OCI-LY7 (cell line): ENCODE measurements at regions not wholly inside any gene's neighbourhood (a gene's known extent, or its start where the extent isn't known, plus 50 kb on each side); places are given as distances from the start of the nearest gene placed in this dataset.

ENCODE experiments used
- BruUV-seq: library from RNA; stranded (reverse); fragments of 400-500 nt; replicated peaks from 2 replicates; lab custom pipeline; 2021; lab: Mats Ljungman, UMichigan
- CTCF ChIA-PET: fragments of 300-600 bp; sonication (Branson Sonifier 250); formaldehyde crosslinking; loops from one replicate; lab custom pipeline; 2022; ENCODE audit warnings: antibody characterized with exemption; ENCODE audit not compliant: unreplicated experiment; lab: Charles Lee
- POLR2A ChIA-PET: fragments of 300-600 bp; sonication (Branson Sonifier 250); formaldehyde crosslinking; loops from one replicate; lab custom pipeline; 2022; ENCODE audit warnings: antibody characterized with exemption; lab: Charles Lee
- DNase-seq: peaks from one replicate; pipeline ENCODE4 v3.0.0-alpha.2; 2015; ENCODE audit warnings: low spot score
- H2AFZ ChIP-seq: fragments of 200-600 bp; sonication (generic), shearing (Covaris generic); 2 replicates; pipeline ENCODE4 v1.6.1; 2014; ENCODE audit warnings: mild to moderate bottlenecking, antibody characterized with exemption, low read length, moderate library complexity
- H3K27ac ChIP-seq: fragments of 200-600 bp; sonication (generic); 2 replicates; pipeline ENCODE4 v1.5.1; 2014; ENCODE audit warnings: mixed run types, low read depth, mild to moderate bottlenecking, moderate library complexity, low read length, inconsistent platforms; ENCODE audit not compliant: poor library complexity, severe bottlenecking
- H3K36me3 ChIP-seq: fragments of 200-600 bp; sonication (generic); 2 replicates; pipeline ENCODE4 v1.6.1; 2014; ENCODE audit warnings: mild to moderate bottlenecking, antibody characterized with exemption, low read length, moderate library complexity, mixed read lengths; ENCODE audit not compliant: insufficient read depth
- H3K4me1 ChIP-seq: fragments of 200-600 bp; sonication (generic); 2 replicates; pipeline ENCODE4 v1.5.1; 2014; ENCODE audit warnings: mild to moderate bottlenecking, low read length; ENCODE audit not compliant: insufficient read depth, poor library complexity, severe bottlenecking
- H3K4me2 ChIP-seq: fragments of 200-600 bp; sonication (generic); 2 replicates; pipeline ENCODE4 v1.6.1; 2014; ENCODE audit warnings: mild to moderate bottlenecking, low read length
- H3K4me3 ChIP-seq: fragments of 200-600 bp; sonication (generic); 2 replicates; pipeline ENCODE4 v1.5.1; 2014; ENCODE audit warnings: mild to moderate bottlenecking, low read depth, low read length; ENCODE audit not compliant: poor library complexity, severe bottlenecking
- H3K79me2 ChIP-seq: fragments of 200-600 bp; sonication (generic); 2 replicates; pipeline ENCODE4 v1.6.1; 2016; ENCODE audit warnings: low read depth, mild to moderate bottlenecking, low read length, moderate library complexity, mixed read lengths; ENCODE audit not compliant: insufficient read depth
- H3K9me2 ChIP-seq: fragments of 200-600 bp; sonication (generic); 2 replicates; pipeline ENCODE4 v1.6.1; 2016; ENCODE audit warnings: mild to moderate bottlenecking, low read length, mixed read lengths; ENCODE audit not compliant: insufficient read depth
- H3K9me3 ChIP-seq: fragments of 200-600 bp; sonication (generic); 2 replicates; pipeline ENCODE4 v1.6.1; 2014; ENCODE audit warnings: mild to moderate bottlenecking, mixed run types, low read length, mixed read lengths
- H4K20me1 ChIP-seq: fragments of 200-600 bp; sonication (generic); 2 replicates; pipeline ENCODE4 v1.6.1; 2014; ENCODE audit warnings: mild to moderate bottlenecking, antibody characterized with exemption, low read length, moderate library complexity, mixed read lengths; ENCODE audit not compliant: insufficient read depth
- CTCF ChIP-seq: fragments of 200-600 bp; sonication (generic); conservative IDR thresholded peaks from 2 replicates; pipeline ENCODE4 v1.5.1; 2014; ENCODE audit warnings: mild to moderate bottlenecking, antibody characterized with exemption, low read length, moderate library complexity, mixed read lengths
- EZH2phosphoT487 ChIP-seq: fragments of 200-600 bp; sonication (generic); IDR thresholded peaks from 2 replicates; pipeline ENCODE4 v1.6.1; 2018; ENCODE audit warnings: low read depth, borderline replicate concordance, mild to moderate bottlenecking, mixed run types, antibody characterized with exemption, low read length, moderate library complexity, mixed read lengths
- intact Hi-C: fragments of 100-400 bp; cut with micrococcal nuclease; formaldehyde crosslinking; loops from one replicate; pipeline ENCODE4 v1.10.0; 2022; ENCODE audit not compliant: unreplicated experiment

- ChIA-PET CTCF (no interaction called here), POLR2A (no interaction called here)
- H3K4me1 ChIP-seq = no peaks in the 10 kb centered on the region
- H3K4me2 ChIP-seq = no peak overlapping the region
- H3K27ac ChIP-seq = no peak overlapping the region
- H2AFZ ChIP-seq = no peak overlapping the region
- no peaks in the 10 kb centered on the region for H3K79me2 ChIP-seq
- H3K9me2 ChIP-seq = no peaks in the 10 kb centered on the region
- intact Hi-C loops = no loop called here
- H4K20me1 ChIP-seq = no peaks in the 10 kb centered on the region
- no peaks in the 10 kb centered on the region for H3K36me3 ChIP-seq
- TF ChIP-seq EZH2phosphoT487 (no peak), CTCF (no peak)
- DNase-seq = no peak
- no peak overlapping the region for H3K4me3 ChIP-seq
- no TSS peak for BruUV-seq
- no peaks in the 10 kb centered on the region for H3K9me3 ChIP-seq
Measured at GRCh38 chr4:13081830-13082229, 402.3 kb downstream of the RAB28 start.

GRCh38 chr4:13067077-13067476 lies 417.1 kb downstream of the RAB28 start:
- H2AFZ ChIP-seq = no peak overlapping the region
- CTCF ChIA-PET = no interaction called here
- no TSS peak for BruUV-seq
- no peaks in the 10 kb centered on the region for H3K9me3 ChIP-seq
- no peak overlapping the region for H3K4me2 ChIP-seq
- no peaks in the 10 kb centered on the region for H3K79me2 ChIP-seq
- H3K4me1 ChIP-seq = no peaks in the 10 kb centered on the region
- H4K20me1 ChIP-seq = no peaks in the 10 kb centered on the region
- no peak for DNase-seq
- H3K36me3 ChIP-seq = no peaks in the 10 kb centered on the region
- no peak overlapping the region for H3K4me3 ChIP-seq
- TF ChIP-seq EZH2phosphoT487 (no peak), CTCF (no peak)
- intact Hi-C loops = no loop called here
- no peaks in the 10 kb centered on the region for H3K9me2 ChIP-seq
- no peak overlapping the region for H3K27ac ChIP-seq
- POLR2A ChIA-PET = interaction anchor here (0.6 kb wide), 1 partner anchor 286 kb away, joined by 3 read pairs; no protein-coding TSS in a partner anchor

- Histone ChIP-seq H3K27ac (no peak overlapping the region), H3K36me3 (no peaks in the 10 kb centered on the region), H3K4me2 (no peak overlapping the region), H3K4me1 (no peaks in the 10 kb centered on the region), H3K9me2 (no peaks in the 10 kb centered on the region), H4K20me1 (no peaks in the 10 kb centered on the region), H3K9me3 (no peaks in the 10 kb centered on the region), H3K4me3 (no peak overlapping the region), H2AFZ (no peak overlapping the region), H3K79me2 (no peaks in the 10 kb centered on the region)
- no TSS peak for BruUV-seq
- ChIA-PET POLR2A (interaction anchor here (0.6 kb wide), 1 partner anchor 308 kb away, joined by 5 read pairs; no protein-coding TSS in a partner anchor), CTCF (no interaction called here)
- TF ChIP-seq EZH2phosphoT487 (no peak), CTCF (no peak)
- DNase-seq = no peak
- intact Hi-C loops = no loop called here
Measured at GRCh38 chr4:13059019-13059418, 425.1 kb downstream of the RAB28 start.
